HUES6 (cell line): ENCODE measurements at regions not wholly inside any gene's neighbourhood (a gene's known extent, or its start where the extent isn't known, plus 50 kb on each side); places are given as distances from the start of the nearest gene placed in this dataset.
"Not testable (repeated sequence)": the region's sequence is repeated elsewhere in the genome, so short reads cannot be mapped to it uniquely, and the experiment has no call there.

Experiments used
- H3K27ac ChIP-seq: 2 replicates; pipeline ENCODE4 v1.7.0; 2013; ENCODE audit warnings: low read depth, mild to moderate bottlenecking, low read length, inconsistent platforms
- H3K27me3 ChIP-seq: 2 replicates; pipeline ENCODE4 v1.6.1; 2013; ENCODE audit warnings: low read length; ENCODE audit not compliant: control insufficient read depth, insufficient read depth
- H3K36me3 ChIP-seq: 2 replicates; pipeline ENCODE4 v1.6.1; 2013; ENCODE audit warnings: low read length; ENCODE audit not compliant: control insufficient read depth, insufficient read depth
- H3K4me1 ChIP-seq: 2 replicates; pipeline ENCODE4 v1.6.1; 2013; ENCODE audit warnings: low read length; ENCODE audit not compliant: control insufficient read depth, insufficient read depth
- H3K4me3 ChIP-seq: 2 replicates; pipeline ENCODE4 v1.5.1; 2013; ENCODE audit warnings: low read depth, low read length
- H3K9ac ChIP-seq: one replicate; pipeline ENCODE4 v1.6.1; 2013; ENCODE audit warnings: mild to moderate bottlenecking, low read length
- H3K9me3 ChIP-seq: 2 replicates; pipeline ENCODE4 v1.6.1; 2013; ENCODE audit warnings: low read depth, low read length; ENCODE audit not compliant: control insufficient read depth, insufficient read depth

- Histone ChIP-seq H3K4me1 (no peaks in the 10 kb centered on the region), H3K9ac (no peak overlapping the region), H3K9me3 (no peaks in the 10 kb centered on the region; the same call in 1 of the 2 replicates), H3K4me3 (no peak overlapping the region), H3K27me3 (no peaks in the 10 kb centered on the region), H3K27ac (no peak overlapping the region), H3K36me3 (no peaks in the 10 kb centered on the region)
Measured at GRCh38 chr14:85009506-85009905, 520.4 kb upstream of the FLRT2 start.

- Histone ChIP-seq H3K27me3 (no peaks in the 10 kb centered on the region), H3K4me3 (no peak overlapping the region), H3K4me1 (no peaks in the 10 kb centered on the region), H3K27ac (no peak overlapping the region), H3K9ac (no peak overlapping the region), H3K9me3 (no peaks in the 10 kb centered on the region; the same call in 1 of the 2 replicates), H3K36me3 (no peaks in the 10 kb centered on the region)
Measured at GRCh38 chr14:85010186-85010585, 519.8 kb upstream of the FLRT2 start.

DNA sequence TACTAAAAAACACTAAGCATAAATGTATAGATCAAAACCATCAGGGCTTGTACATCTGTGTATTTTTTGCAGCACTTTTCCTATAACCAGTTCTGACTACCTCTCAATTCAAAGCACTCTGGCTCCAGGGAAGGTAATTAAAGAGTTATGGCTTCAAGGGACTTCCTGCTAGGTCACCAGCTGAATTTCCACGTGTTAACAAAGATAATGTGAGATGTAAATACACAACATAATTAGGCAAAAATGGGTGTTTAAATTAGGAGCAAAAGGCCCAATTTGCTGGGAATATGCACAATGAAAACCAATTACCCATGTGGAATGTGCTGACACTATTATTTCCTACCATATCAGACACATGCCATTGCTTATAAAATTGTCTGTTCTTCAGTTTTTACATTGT lies 513.4 kb upstream of the FLRT2 start:
- peaks cover 8% of the 10 kb centered on the region; the same call in 1 of the 2 replicates for H3K4me1 ChIP-seq
- no peaks in the 10 kb centered on the region for H3K36me3 ChIP-seq
- H3K9me3 ChIP-seq: no peaks in the 10 kb centered on the region
- H3K9ac ChIP-seq: no peak overlapping the region
- no peak overlapping the region for H3K27ac ChIP-seq
- no peak overlapping the region for H3K4me3 ChIP-seq
- no peaks in the 10 kb centered on the region for H3K27me3 ChIP-seq

DNA sequence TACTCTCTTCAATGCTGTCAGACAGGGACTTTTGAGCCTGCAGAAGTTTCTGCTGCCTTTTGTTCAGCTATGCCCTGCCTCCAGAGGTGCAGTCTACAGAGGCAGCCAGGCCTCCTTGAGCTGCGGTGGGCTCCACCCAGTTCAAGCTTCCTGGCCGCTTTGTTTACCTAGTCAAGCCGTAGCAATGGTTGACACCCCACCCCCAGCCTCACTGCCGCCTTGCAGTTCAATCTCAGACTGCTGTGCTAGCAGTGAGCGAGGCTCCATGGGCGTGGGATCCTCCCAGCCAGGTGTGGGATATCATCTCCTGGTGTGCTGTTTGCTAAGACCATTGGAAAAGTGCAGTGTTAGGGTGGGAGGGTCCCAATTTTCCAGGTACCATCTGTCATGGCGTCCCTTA lies 506.1 kb upstream of the FLRT2 start:
- not testable (repeated sequence) for H3K27me3 ChIP-seq, H3K9ac ChIP-seq, H3K9me3 ChIP-seq, H3K36me3 ChIP-seq, H3K27ac ChIP-seq, H3K4me1 ChIP-seq, H3K4me3 ChIP-seq

- Histone ChIP-seq H3K9me3 (no peaks in the 10 kb centered on the region), H3K9ac (no peak overlapping the region), H3K27me3 (no peaks in the 10 kb centered on the region), H3K4me3 (no peak overlapping the region), H3K36me3 (no peaks in the 10 kb centered on the region), H3K4me1 (0 out of 2 replicates have a peak, but pooled peaks cover 3% of the 10 kb centered on the region), H3K27ac (no peak overlapping the region)
Measured at GRCh38 chr14:85024931-85025330, 505.0 kb upstream of the FLRT2 start.

- Histone ChIP-seq H3K4me1 (0 out of 2 replicates have a peak, but pooled peaks cover 3% of the 10 kb centered on the region), H3K27ac (no peak overlapping the region), H3K4me3 (no peak overlapping the region), H3K9ac (no peak overlapping the region), H3K9me3 (no peaks in the 10 kb centered on the region), H3K36me3 (no peaks in the 10 kb centered on the region), H3K27me3 (no peaks in the 10 kb centered on the region)
Measured at GRCh38 chr14:85027681-85028370, 502.1 kb upstream of the FLRT2 start.

- Histone ChIP-seq H3K27ac (no peak overlapping the region), H3K9ac (no peak overlapping the region), H3K9me3 (no peaks in the 10 kb centered on the region), H3K4me1 (0 out of 2 replicates have a peak, but pooled peaks cover 5% of the 10 kb centered on the region), H3K36me3 (no peaks in the 10 kb centered on the region), H3K27me3 (no peaks in the 10 kb centered on the region), H3K4me3 (no peak overlapping the region)
Measured at GRCh38 chr14:85037411-85037810, 492.5 kb upstream of the FLRT2 start.

GRCh38 chr14:85038526-85039352 lies 491.2 kb upstream of the FLRT2 start:
- Histone ChIP-seq H3K9me3 (0 out of 2 replicates have a peak, but pooled peaks cover 3% of the 10 kb centered on the region), H3K27ac (no peak overlapping the region), H3K4me1 (0 out of 2 replicates have a peak, but pooled peaks cover 5% of the 10 kb centered on the region), H3K4me3 (no peak overlapping the region), H3K27me3 (no peaks in the 10 kb centered on the region), H3K9ac (no peak overlapping the region), H3K36me3 (no peaks in the 10 kb centered on the region)

DNA sequence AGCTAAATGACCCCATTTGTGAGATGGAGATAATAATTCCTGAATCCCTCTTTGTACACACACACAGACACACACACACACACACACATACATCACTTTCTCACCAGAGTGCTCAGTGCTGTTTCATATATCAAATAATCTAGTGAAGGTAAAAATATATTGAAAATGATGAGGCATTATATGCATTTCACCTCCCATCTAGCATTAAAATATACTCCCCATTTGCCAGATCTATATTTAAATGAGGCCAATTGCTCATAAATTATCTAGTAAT lies 490.7 kb upstream of the FLRT2 start:
- H3K9ac ChIP-seq: no peak overlapping the region
- H3K4me3 ChIP-seq: no peak overlapping the region
- no peak overlapping the region for H3K27ac ChIP-seq
- 0 out of 2 replicates have a peak, but pooled peaks cover 3% of the 10 kb centered on the region for H3K9me3 ChIP-seq
- H3K4me1 ChIP-seq: 0 out of 2 replicates have a peak, but pooled peaks cover 5% of the 10 kb centered on the region
- H3K36me3 ChIP-seq: no peaks in the 10 kb centered on the region
- H3K27me3 ChIP-seq: no peaks in the 10 kb centered on the region

DNA sequence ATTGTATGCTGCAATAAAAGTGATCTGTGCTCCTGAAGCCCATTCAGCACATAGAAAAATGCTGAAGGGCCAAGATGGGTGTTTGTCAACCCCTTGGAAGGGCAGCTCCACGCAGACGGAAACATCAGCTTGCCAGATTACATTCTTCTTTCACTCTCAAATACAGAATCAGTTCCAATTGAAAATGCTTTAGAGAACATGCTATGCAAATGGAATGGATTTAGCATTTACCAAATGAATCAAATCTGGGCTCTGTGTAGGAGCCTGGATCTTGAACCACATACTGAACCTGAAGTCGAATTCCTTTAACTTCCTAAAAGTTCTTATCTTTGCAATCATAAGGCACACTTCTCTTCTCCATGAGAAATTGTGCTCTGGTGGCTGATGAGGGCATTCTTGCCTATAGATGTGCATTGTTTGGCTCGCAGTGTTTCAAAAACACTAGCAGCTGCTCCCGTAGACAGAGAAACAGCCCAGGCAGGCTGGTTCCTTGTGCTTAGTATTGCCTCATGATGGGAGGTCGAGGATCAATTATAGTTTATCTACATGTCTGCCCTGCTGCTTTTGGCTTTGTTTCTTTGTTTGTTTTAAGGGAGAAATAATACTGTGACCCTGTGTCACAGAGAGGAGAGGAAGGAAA lies 489.8 kb upstream of the FLRT2 start:
- no peak overlapping the region for H3K9ac ChIP-seq
- no peaks in the 10 kb centered on the region for H3K36me3 ChIP-seq
- no peak overlapping the region for H3K27ac ChIP-seq
- H3K4me3 ChIP-seq: no peak overlapping the region
- H3K9me3 ChIP-seq: 0 out of 2 replicates have a peak, but pooled peaks cover 3% of the 10 kb centered on the region
- 0 out of 2 replicates have a peak, but pooled peaks cover 5% of the 10 kb centered on the region for H3K4me1 ChIP-seq
- no peaks in the 10 kb centered on the region for H3K27me3 ChIP-seq

- Histone ChIP-seq H3K4me3 (no peak overlapping the region), H3K27ac (no peak overlapping the region), H3K36me3 (no peaks in the 10 kb centered on the region), H3K9me3 (peaks cover 7% of the 10 kb centered on the region; the same call in 1 of the 2 replicates), H3K27me3 (no peaks in the 10 kb centered on the region), H3K4me1 (0 out of 2 replicates have a peak, but pooled peaks cover 5% of the 10 kb centered on the region), H3K9ac (no peak overlapping the region)
Measured at GRCh38 chr14:85041618-85042017, 488.3 kb upstream of the FLRT2 start.
